A549 (cell line): ENCODE measurements at regions not wholly inside any gene's neighbourhood (a gene's known extent, or its start where the extent isn't known, plus 50 kb on each side); places are given as distances from the start of the nearest gene placed in this dataset.

Source experiments
- ATAC-seq, 2 experiments: fragments of 200-7000 bp in 1 of 2; fragments of >200 bp in 1 of 2; cut with Nextera tagmentation in 1 of 2; cut with Tn5 transposase in 1 of 2; 3 replicates each; pipeline versions ENCODE4 v1.8.0 to v1.9.1; 2018 to 2020; ENCODE audit warnings: mild to moderate bottlenecking in 1 of 2, moderate library complexity in 1 of 2
- CTCF ChIA-PET: fragments of 300-600 bp; sonication (Branson Sonifier 250); formaldehyde crosslinking; extraction: SDS; loops from one replicate; lab custom pipeline; 2021; ENCODE audit warnings: antibody characterized with exemption, inconsistent platforms; lab: Yijun Ruan, JAX
- POLR2A ChIA-PET: fragments of 350-600 bp; formaldehyde crosslinking; extraction: SDS; loops from one replicate; lab custom pipeline; 2021; ENCODE audit warnings: antibody characterized with exemption, inconsistent platforms; lab: Yijun Ruan, JAX
- DNase-seq, 2 experiments: peaks; one replicate each; pipeline versions ENCODE4 v3.0.0 to v3.0.0-alpha.2; 2011 to 2016; ENCODE audit warnings: low read depth in 1 of 2, low spot score in 1 of 2
- FAIRE-seq: peaks from 2 replicates; lab custom pipeline; 2011; peaks lifted over from hg19 to GRCh38; lab: Jason Lieb, UNC
- H3K27ac ChIP-seq, 2 experiments: fragments of >200 bp; sonication (Bioruptor Twin); formaldehyde crosslinking; 3 replicates each; pipeline ENCODE4 v1.5.1; 2016 to 2017
- H3K4me1 ChIP-seq: fragments of >200 bp; sonication (Bioruptor Twin); formaldehyde crosslinking; 3 replicates; pipeline ENCODE4 v1.6.1; 2016
- H3K4me2 ChIP-seq: fragments of >200 bp; sonication (Bioruptor Twin); formaldehyde crosslinking; 3 replicates; pipeline ENCODE4 v1.6.1; 2016
- H3K4me3 ChIP-seq: fragments of >200 bp; sonication (Bioruptor Twin); formaldehyde crosslinking; 3 replicates; pipeline ENCODE4 v1.5.1; 2016
- H3K9me3 ChIP-seq: fragments of >200 bp; sonication (Bioruptor Twin); formaldehyde crosslinking; 3 replicates; pipeline ENCODE4 v1.6.1; 2016
- CBX8 ChIP-seq: fragments of 200-600 bp; sonication (generic); IDR thresholded peaks from 2 replicates; pipeline ENCODE4 v1.6.1; 2016
- CHD2 ChIP-seq: fragments of 150-350 bp; IDR thresholded peaks from 2 replicates; pipeline ENCODE4 v1.6.1; 2014; ENCODE audit warnings: low read length; ENCODE audit not compliant: partially characterized antibody
- CHD4 ChIP-seq: fragments of 200-600 bp; sonication (generic); IDR thresholded peaks from 2 replicates; pipeline ENCODE4 v1.6.1; 2016; ENCODE audit warnings: antibody characterized with exemption, mild to moderate bottlenecking, borderline replicate concordance
- EHF ChIP-seq: fragments of 250-450 bp; sonication (Bioruptor Pico); IDR thresholded peaks from 2 replicates; pipeline ENCODE4 v1.5.0; 2020; ENCODE audit warnings: mild to moderate bottlenecking
- EHMT2 ChIP-seq: fragments of 200-600 bp; sonication (generic); IDR thresholded peaks from 2 replicates; pipeline ENCODE4 v1.6.1; 2016; ENCODE audit warnings: antibody characterized with exemption, low read depth, mild to moderate bottlenecking, moderate library complexity
- FOSB ChIP-seq: fragments of 250-450 bp; sonication (Bioruptor Pico); IDR thresholded peaks from 2 replicates; pipeline ENCODE4 v1.5.0; 2020; ENCODE audit warnings: mild to moderate bottlenecking, moderate library complexity
- FOSL2 ChIP-seq, 2 experiments: fragments of 450-650 bp in 1 of 2; fragments of >200 bp in 1 of 2; sonication (Bioruptor Twin) in 1 of 2; formaldehyde crosslinking; IDR thresholded peaks; 2 replicates each; pipeline versions ENCODE4 v1.5.0 to v1.6.1; 2016 to 2020; ENCODE audit warnings: mild to moderate bottlenecking in 1 of 2, moderate library complexity in 1 of 2
- FOXS1 ChIP-seq: fragments of 250-450 bp; sonication (Bioruptor Pico); IDR thresholded peaks from 2 replicates; pipeline ENCODE4 v1.5.0; 2020; ENCODE audit warnings: mild to moderate bottlenecking, moderate library complexity
- HDAC2 ChIP-seq: fragments of 200-600 bp; sonication (generic); IDR thresholded peaks from 2 replicates; pipeline ENCODE4 v1.6.1; 2016
- HOXA7 ChIP-seq: fragments of 250-450 bp; sonication (Bioruptor Pico); IDR thresholded peaks from 2 replicates; pipeline ENCODE4 v1.5.0; 2020; ENCODE audit warnings: mild to moderate bottlenecking, moderate library complexity
- HOXB13 ChIP-seq: fragments of 250-450 bp; sonication (Bioruptor Pico); IDR thresholded peaks from 2 replicates; pipeline ENCODE4 v1.5.0; 2020; ENCODE audit warnings: low read depth, mild to moderate bottlenecking, moderate library complexity
- HOXB5 ChIP-seq: fragments of 250-450 bp; sonication (Bioruptor Pico); IDR thresholded peaks from 2 replicates; pipeline ENCODE4 v1.5.0; 2020; ENCODE audit warnings: mild to moderate bottlenecking, moderate library complexity
- KDM1A ChIP-seq: fragments of 200-600 bp; sonication (generic); IDR thresholded peaks from 2 replicates; pipeline ENCODE4 v1.6.1; 2016; ENCODE audit warnings: low read depth, mild to moderate bottlenecking
- MAFK ChIP-seq: fragments of 450-650 bp; IDR thresholded peaks from 2 replicates; pipeline ENCODE4 v1.6.1; 2014; ENCODE audit not compliant: partially characterized antibody
- NR3C1 ChIP-seq: fragments of >200 bp; sonication (Bioruptor Twin); formaldehyde crosslinking; IDR thresholded peaks from 3 replicates; pipeline ENCODE4 v1.6.1; 2017
- POLR2A ChIP-seq: IDR thresholded peaks from 2 replicates; pipeline ENCODE4 v1.6.1; 2012; ENCODE audit warnings: mild to moderate bottlenecking, low read length
- RCOR1 ChIP-seq: fragments of 150-350 bp; IDR thresholded peaks from 2 replicates; pipeline ENCODE4 v1.6.1; 2014; ENCODE audit warnings: antibody characterized with exemption, low read length, low read depth
- RFX5 ChIP-seq: fragments of 450-650 bp; IDR thresholded peaks from 2 replicates; pipeline ENCODE4 v1.7.1; 2014; ENCODE audit warnings: antibody characterized with exemption, mild to moderate bottlenecking, moderate library complexity
- RNF2 ChIP-seq: fragments of 200-600 bp; sonication (generic); IDR thresholded peaks from 2 replicates; pipeline ENCODE4 v1.6.1; 2016; ENCODE audit warnings: low read depth, mild to moderate bottlenecking, antibody characterized with exemption, moderate library complexity, borderline replicate concordance
- SMC3 ChIP-seq: fragments of >200 bp; sonication (Bioruptor Twin); formaldehyde crosslinking; IDR thresholded peaks from 3 replicates; pipeline ENCODE4 v1.6.1; 2018; ENCODE audit warnings: inconsistent platforms
- TFCP2L1 ChIP-seq: fragments of 250-450 bp; sonication (Bioruptor Pico); IDR thresholded peaks from 2 replicates; pipeline ENCODE4 v1.5.0; 2021; ENCODE audit warnings: mild to moderate bottlenecking
- ZC3H11A ChIP-seq: fragments of 450-650 bp; IDR thresholded peaks from 2 replicates; pipeline ENCODE4 v1.6.1; 2014; ENCODE audit warnings: antibody characterized with exemption, mild to moderate bottlenecking
- ZFP36 ChIP-seq: fragments of 450-650 bp; IDR thresholded peaks from 2 replicates; pipeline ENCODE4 v1.6.1; 2014; ENCODE audit warnings: borderline replicate concordance; ENCODE audit not compliant: partially characterized antibody
- ZNF302 ChIP-seq: fragments of 250-450 bp; sonication (Bioruptor Pico); IDR thresholded peaks from 2 replicates; pipeline ENCODE4 v1.9.0; 2021; ENCODE audit warnings: inconsistent platforms, mild to moderate bottlenecking, moderate library complexity
- ZSCAN20 ChIP-seq: fragments of 250-450 bp; sonication (Bioruptor Pico); IDR thresholded peaks from 2 replicates; pipeline ENCODE4 v1.8.0; 2022; ENCODE audit warnings: mild to moderate bottlenecking, moderate library complexity
- WGBS: methylation state at CpG from one replicate; pipeline ENCODE4 v1.1.6; 2017; ENCODE audit errors: missing lambda C conversion rate; 5-methylcytosine and 5-hydroxymethylcytosine counted together
- TF ChIP-seq, protein P1 (sequence below): IDR thresholded peaks from 2 replicates; pipeline ENCODE4 v1.6.1; 2012
- TF ChIP-seq, protein P2 (sequence below): fragments of 250-450 bp; sonication (Bioruptor Pico); IDR thresholded peaks from 2 replicates; pipeline ENCODE4 v1.5.0; 2021; ENCODE audit warnings: mild to moderate bottlenecking, moderate library complexity, borderline replicate concordance
- TF ChIP-seq, protein P3 (sequence below): fragments of >200 bp; sonication (Bioruptor Twin); formaldehyde crosslinking; IDR thresholded peaks from 3 replicates; pipeline ENCODE4 v1.6.1; 2016
- TF ChIP-seq, protein P4 (sequence below): fragments of >200 bp; sonication (Bioruptor Twin); formaldehyde crosslinking; IDR thresholded peaks from 3 replicates; pipeline ENCODE4 v1.5.1; 2016
- TF ChIP-seq, protein P5 (sequence below): fragments of 450-650 bp; IDR thresholded peaks from 2 replicates; pipeline ENCODE4 v1.6.1; 2014; ENCODE audit warnings: antibody characterized with exemption
- TF ChIP-seq, protein P6 (sequence below): IDR thresholded peaks from 2 replicates; pipeline ENCODE4 v1.6.1; 2012

DNA sequence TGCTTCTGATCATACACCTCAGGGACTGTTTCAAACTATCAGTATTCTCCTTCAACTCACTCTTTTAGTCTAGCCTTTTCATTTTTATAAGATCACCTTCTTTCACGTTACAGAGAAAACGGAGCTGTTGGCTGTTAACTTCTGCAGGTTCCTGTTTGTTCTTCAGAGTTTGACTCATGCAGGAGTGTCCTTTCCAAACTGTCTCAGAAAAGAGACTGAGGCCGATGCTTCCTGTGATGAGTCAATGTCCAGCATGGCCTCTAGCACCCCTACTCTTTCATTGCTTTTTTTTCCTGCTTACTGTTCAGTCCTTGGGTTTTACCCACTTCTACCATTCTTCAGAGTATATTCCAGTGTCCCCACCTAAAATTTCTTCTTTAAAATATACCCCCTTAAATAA, 240.8 kb upstream of the RGPD4 start:
- H3K4me3 ChIP-seq = no peak overlapping the region
- peaks cover 18% of the 10 kb centered on the region; the same call in 2 of the 3 replicates for H3K4me1 ChIP-seq
- DNase-seq = peak in 1 of 2 experiments; percentile 19
- WGBS = 2% methylated on average over 3 of the region's 3 CpGs
- FAIRE-seq = no peak
- ChIA-PET CTCF (no interaction called here), POLR2A (no interaction called here)
- no peaks in the 10 kb centered on the region for H3K9me3 ChIP-seq
- peak overlapping the region in 1 of 2 experiments; percentile 55; a peak in 1 of 6 replicates for H3K27ac ChIP-seq
- peak overlapping the region; percentile 43 for H3K4me2 ChIP-seq
- TF ChIP-seq EHF = no peak
- TF ChIP-seq SMC3 = no peak
- TF ChIP-seq TFCP2L1 (CRISPR knock-in tag) = no peak
- no peak for TF ChIP-seq ZC3H11A
- TF ChIP-seq MAFK = no peak
- TF ChIP-seq ZNF302 = no peak
- TF ChIP-seq ZSCAN20 = no peak
- TF ChIP-seq EHMT2 = no peak
- no peak for TF ChIP-seq HDAC2
- TF ChIP-seq CBX8 = no peak
- no peak for TF ChIP-seq HOXB5 (CRISPR knock-in tag)
- no peak for TF ChIP-seq HOXB13
- TF ChIP-seq, protein P1, sequence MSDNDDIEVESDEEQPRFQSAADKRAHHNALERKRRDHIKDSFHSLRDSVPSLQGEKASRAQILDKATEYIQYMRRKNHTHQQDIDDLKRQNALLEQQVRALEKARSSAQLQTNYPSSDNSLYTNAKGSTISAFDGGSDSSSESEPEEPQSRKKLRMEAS = no peak
- no peak for ATAC-seq

DNA sequence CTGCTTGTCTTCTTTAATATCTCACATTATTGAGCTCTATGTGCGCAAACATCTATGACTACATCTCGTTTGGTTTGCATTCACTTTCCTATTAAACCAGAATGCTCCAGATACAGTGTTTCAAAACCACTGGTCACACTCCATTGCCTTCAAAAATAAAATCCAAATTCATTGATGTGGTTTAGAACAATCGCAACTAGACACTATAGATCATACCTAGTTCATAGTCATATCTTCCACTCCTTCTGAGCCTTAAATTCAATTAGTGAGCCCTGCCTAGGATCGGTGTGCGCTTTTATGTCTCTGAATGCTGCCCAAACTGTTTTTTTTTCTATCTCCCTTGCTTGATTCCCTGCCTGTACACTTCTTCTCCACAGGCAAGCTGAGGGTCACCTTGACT, 238.5 kb upstream of the RGPD4 start:
- WGBS = 85% methylated on average over 5 of the region's 5 CpGs
- Histone ChIP-seq H3K4me3 (no peak overlapping the region), H3K9me3 (no peaks in the 10 kb centered on the region), H3K4me1 (peaks cover 18% of the 10 kb centered on the region; the same call in 2 of the 3 replicates), H3K4me2 (no peak overlapping the region), H3K27ac (no peak overlapping the region)
- ChIA-PET POLR2A (no interaction called here), CTCF (no interaction called here)
- no peak for DNase-seq
- FAIRE-seq = no peak
- TF ChIP-seq CHD2 = no peak
- no peak for TF ChIP-seq NR3C1
- TF ChIP-seq, protein P2, sequence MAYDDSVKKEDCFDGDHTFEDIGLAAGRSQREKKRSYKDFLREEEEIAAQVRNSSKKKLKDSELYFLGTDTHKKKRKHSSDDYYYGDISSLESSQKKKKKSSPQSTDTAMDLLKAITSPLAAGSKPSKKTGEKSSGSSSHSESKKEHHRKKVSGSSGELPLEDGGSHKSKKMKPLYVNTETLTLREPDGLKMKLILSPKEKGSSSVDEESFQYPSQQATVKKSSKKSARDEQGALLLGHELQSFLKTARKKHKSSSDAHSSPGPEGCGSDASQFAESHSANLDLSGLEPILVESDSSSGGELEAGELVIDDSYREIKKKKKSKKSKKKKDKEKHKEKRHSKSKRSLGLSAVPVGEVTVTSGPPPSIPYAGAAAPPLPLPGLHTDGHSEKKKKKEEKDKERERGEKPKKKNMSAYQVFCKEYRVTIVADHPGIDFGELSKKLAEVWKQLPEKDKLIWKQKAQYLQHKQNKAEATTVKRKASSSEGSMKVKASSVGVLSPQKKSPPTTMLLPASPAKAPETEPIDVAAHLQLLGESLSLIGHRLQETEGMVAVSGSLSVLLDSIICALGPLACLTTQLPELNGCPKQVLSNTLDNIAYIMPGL (CRISPR knock-in tag) = no peak
- no peak for TF ChIP-seq RFX5
- no peak for TF ChIP-seq HOXB5 (CRISPR knock-in tag)
- no peak for TF ChIP-seq CHD4
- no peak for TF ChIP-seq KDM1A
- TF ChIP-seq MAFK = no peak
- TF ChIP-seq, protein P3, sequence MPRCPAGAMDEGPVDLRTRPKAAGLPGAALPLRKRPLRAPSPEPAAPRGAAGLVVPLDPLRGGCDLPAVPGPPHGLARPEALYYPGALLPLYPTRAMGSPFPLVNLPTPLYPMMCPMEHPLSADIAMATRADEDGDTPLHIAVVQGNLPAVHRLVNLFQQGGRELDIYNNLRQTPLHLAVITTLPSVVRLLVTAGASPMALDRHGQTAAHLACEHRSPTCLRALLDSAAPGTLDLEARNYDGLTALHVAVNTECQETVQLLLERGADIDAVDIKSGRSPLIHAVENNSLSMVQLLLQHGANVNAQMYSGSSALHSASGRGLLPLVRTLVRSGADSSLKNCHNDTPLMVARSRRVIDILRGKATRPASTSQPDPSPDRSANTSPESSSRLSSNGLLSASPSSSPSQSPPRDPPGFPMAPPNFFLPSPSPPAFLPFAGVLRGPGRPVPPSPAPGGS = no peak
- no peak for TF ChIP-seq FOSB (CRISPR knock-in tag)
- TF ChIP-seq SMC3 = no peak
- no peak for TF ChIP-seq RCOR1
- TF ChIP-seq POLR2A = no peak
- no peak for TF ChIP-seq ZNF302
- TF ChIP-seq RNF2 = no peak
- no peak for ATAC-seq

DNA sequence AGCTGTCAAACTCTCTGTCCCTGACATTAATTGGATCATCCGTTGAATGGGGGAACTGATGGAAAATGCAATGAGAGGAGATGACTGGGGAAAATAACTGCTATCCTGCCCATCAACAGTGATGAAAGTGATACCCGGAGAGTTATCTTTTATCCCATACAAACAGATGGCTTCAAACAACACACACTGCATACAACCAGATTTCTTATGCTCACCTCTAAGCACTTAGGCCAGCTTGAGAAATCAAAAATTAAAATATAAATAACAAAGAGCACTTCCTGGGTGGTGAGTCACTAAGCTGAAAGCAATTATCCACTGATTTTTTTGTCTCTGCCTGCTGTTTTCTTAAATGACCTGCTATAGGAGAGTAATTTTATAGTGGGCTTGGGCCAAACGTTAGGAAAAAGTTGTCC, 237.6 kb upstream of the RGPD4 start:
- no peak for FAIRE-seq
- ChIA-PET POLR2A (no interaction called here), CTCF (no interaction called here)
- no peak overlapping the region for H3K4me2 ChIP-seq
- no peak for DNase-seq
- ATAC-seq = no peak
- no peak overlapping the region; a peak in 1 of 6 replicates for H3K27ac ChIP-seq
- H3K4me3 ChIP-seq = no peak overlapping the region
- H3K4me1 ChIP-seq = peaks cover 18% of the 10 kb centered on the region; the same call in 2 of the 3 replicates
- 39% methylated on average over 3 of the region's 3 CpGs for WGBS
- no peaks in the 10 kb centered on the region for H3K9me3 ChIP-seq
- TF ChIP-seq HOXA7 (CRISPR knock-in tag) (no peak), TFCP2L1 (CRISPR knock-in tag) (no peak), HOXB5 (CRISPR knock-in tag) (no peak), FOSL2 (IDR thresholded peaks at IDR 0.05) (no peak), FOSL2 (CRISPR knock-in tag; IDR thresholded peaks at IDR 0.05) (no peak), FOXS1 (CRISPR knock-in tag) (no peak), ZFP36 (no peak), SMC3 (no peak), ZC3H11A (no peak)
- TF ChIP-seq, protein P1 = no peak
- TF ChIP-seq, protein P4, sequence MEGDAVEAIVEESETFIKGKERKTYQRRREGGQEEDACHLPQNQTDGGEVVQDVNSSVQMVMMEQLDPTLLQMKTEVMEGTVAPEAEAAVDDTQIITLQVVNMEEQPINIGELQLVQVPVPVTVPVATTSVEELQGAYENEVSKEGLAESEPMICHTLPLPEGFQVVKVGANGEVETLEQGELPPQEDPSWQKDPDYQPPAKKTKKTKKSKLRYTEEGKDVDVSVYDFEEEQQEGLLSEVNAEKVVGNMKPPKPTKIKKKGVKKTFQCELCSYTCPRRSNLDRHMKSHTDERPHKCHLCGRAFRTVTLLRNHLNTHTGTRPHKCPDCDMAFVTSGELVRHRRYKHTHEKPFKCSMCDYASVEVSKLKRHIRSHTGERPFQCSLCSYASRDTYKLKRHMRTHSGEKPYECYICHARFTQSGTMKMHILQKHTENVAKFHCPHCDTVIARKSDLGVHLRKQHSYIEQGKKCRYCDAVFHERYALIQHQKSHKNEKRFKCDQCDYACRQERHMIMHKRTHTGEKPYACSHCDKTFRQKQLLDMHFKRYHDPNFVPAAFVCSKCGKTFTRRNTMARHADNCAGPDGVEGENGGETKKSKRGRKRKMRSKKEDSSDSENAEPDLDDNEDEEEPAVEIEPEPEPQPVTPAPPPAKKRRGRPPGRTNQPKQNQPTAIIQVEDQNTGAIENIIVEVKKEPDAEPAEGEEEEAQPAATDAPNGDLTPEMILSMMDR = no peak
- TF ChIP-seq, protein P5, sequence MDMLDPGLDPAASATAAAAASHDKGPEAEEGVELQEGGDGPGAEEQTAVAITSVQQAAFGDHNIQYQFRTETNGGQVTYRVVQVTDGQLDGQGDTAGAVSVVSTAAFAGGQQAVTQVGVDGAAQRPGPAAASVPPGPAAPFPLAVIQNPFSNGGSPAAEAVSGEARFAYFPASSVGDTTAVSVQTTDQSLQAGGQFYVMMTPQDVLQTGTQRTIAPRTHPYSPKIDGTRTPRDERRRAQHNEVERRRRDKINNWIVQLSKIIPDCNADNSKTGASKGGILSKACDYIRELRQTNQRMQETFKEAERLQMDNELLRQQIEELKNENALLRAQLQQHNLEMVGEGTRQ = no peak
- TF ChIP-seq, protein P6, sequence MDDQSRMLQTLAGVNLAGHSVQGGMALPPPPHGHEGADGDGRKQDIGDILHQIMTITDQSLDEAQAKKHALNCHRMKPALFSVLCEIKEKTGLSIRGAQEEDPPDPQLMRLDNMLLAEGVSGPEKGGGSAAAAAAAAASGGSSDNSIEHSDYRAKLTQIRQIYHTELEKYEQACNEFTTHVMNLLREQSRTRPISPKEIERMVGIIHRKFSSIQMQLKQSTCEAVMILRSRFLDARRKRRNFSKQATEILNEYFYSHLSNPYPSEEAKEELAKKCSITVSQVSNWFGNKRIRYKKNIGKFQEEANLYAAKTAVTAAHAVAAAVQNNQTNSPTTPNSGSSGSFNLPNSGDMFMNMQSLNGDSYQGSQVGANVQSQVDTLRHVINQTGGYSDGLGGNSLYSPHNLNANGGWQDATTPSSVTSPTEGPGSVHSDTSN = no peak
